IPS-20b (cell line): ENCODE measurements at regions not wholly inside any gene's neighbourhood (a gene's known extent, or its start where the extent isn't known, plus 50 kb on each side); places are given as distances from the start of the nearest gene placed in this dataset.
"Not testable (repeated sequence)": the region's sequence is repeated elsewhere in the genome, so short reads cannot be mapped to it uniquely, and the experiment has no call there.

ENCODE experiments used
- H3K27ac ChIP-seq: one replicate; pipeline ENCODE4 v1.5.1; 2013; ENCODE audit warnings: low read length
- H3K27me3 ChIP-seq: 2 replicates; pipeline ENCODE4 v1.6.1; 2013; ENCODE audit warnings: mild to moderate bottlenecking, low read length, inconsistent platforms; ENCODE audit not compliant: insufficient read depth
- H3K36me3 ChIP-seq: 2 replicates; pipeline ENCODE4 v1.6.1; 2013; ENCODE audit warnings: low read depth, mild to moderate bottlenecking, inconsistent platforms, low read length, moderate library complexity; ENCODE audit not compliant: insufficient read depth
- H3K4me1 ChIP-seq: 2 replicates; pipeline ENCODE4 v1.6.1; 2013; ENCODE audit warnings: mild to moderate bottlenecking, control low read depth, inconsistent platforms, low read length, moderate library complexity; ENCODE audit not compliant: insufficient read depth
- H3K4me3 ChIP-seq: 2 replicates; pipeline ENCODE4 v1.5.1; 2013; ENCODE audit warnings: mild to moderate bottlenecking, low read length, inconsistent platforms
- H3K9ac ChIP-seq: 2 replicates; pipeline ENCODE4 v1.6.1; 2013; ENCODE audit warnings: low read depth, mild to moderate bottlenecking, inconsistent platforms, low read length, moderate library complexity
- H3K9me3 ChIP-seq: 2 replicates; pipeline ENCODE4 v1.6.1; 2013; ENCODE audit warnings: mild to moderate bottlenecking, low read depth, low read length, inconsistent platforms; ENCODE audit not compliant: insufficient read depth

GRCh38 chr14:71629250-71629649, 303.0 kb upstream of the RGS6 start:
- Histone ChIP-seq H3K9me3 (no peaks in the 10 kb centered on the region), H3K4me1 (peaks cover 5% of the 10 kb centered on the region; the same call in 1 of the 2 replicates), H3K36me3 (peaks cover 4% of the 10 kb centered on the region; the same call in 1 of the 2 replicates), H3K27ac (no peak overlapping the region), H3K9ac (no peak overlapping the region), H3K4me3 (no peak overlapping the region), H3K27me3 (no peaks in the 10 kb centered on the region)

- no peaks in the 10 kb centered on the region for H3K9me3 ChIP-seq
- no peaks in the 10 kb centered on the region for H3K36me3 ChIP-seq
- no peak overlapping the region for H3K27ac ChIP-seq
- H3K9ac ChIP-seq = no peak overlapping the region
- peaks cover 5% of the 10 kb centered on the region; the same call in 1 of the 2 replicates for H3K4me1 ChIP-seq
- no peaks in the 10 kb centered on the region for H3K27me3 ChIP-seq
- H3K4me3 ChIP-seq = no peak overlapping the region
These were observed 302.3 kb upstream of the RGS6 start for GRCh38 chr14:71629765-71630492.

- H3K4me1 ChIP-seq, H3K9ac ChIP-seq, H3K4me3 ChIP-seq, H3K27ac ChIP-seq, H3K9me3 ChIP-seq, H3K27me3 ChIP-seq, H3K36me3 ChIP-seq: not testable (repeated sequence)
These were observed 301.2 kb upstream of the RGS6 start for GRCh38 chr14:71631030-71631429.

DNA sequence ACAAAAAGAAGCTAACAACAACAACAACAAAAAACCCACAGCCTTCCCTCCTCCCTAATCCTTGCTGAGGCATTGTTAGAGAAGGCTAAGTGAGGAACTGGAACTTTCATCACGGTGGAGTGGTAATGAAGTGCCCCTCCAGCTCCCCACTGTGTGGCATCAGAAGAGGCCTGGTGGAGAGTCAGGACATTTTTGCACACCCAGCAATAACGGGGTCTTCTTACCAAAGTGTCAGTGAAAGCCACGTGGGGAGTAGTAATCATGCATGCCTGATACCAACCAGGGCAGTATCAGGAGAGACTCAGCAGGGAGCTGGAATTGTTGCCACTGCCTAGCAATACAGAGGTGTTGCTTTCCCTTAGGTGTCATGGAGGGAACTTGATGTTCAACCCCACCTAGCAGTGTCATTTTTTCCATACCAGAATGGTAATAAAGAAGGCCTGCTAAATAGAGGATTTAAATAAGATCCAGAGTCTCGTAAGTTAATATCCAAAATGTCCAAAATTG, 299.7 kb upstream of the RGS6 start:
- Histone ChIP-seq H3K36me3 (no peaks in the 10 kb centered on the region), H3K27ac (no peak overlapping the region), H3K27me3 (no peaks in the 10 kb centered on the region), H3K4me1 (peaks cover 5% of the 10 kb centered on the region; the same call in 1 of the 2 replicates), H3K4me3 (no peak overlapping the region), H3K9me3 (no peaks in the 10 kb centered on the region), H3K9ac (no peak overlapping the region)

GRCh38 chr14:71636076-71636475, 296.2 kb upstream of the RGS6 start:
- peaks cover 5% of the 10 kb centered on the region; the same call in 1 of the 2 replicates for H3K4me1 ChIP-seq
- H3K9me3 ChIP-seq = no peaks in the 10 kb centered on the region
- no peak overlapping the region for H3K27ac ChIP-seq
- no peaks in the 10 kb centered on the region for H3K36me3 ChIP-seq
- H3K4me3 ChIP-seq = no peak overlapping the region
- no peak overlapping the region for H3K9ac ChIP-seq
- no peaks in the 10 kb centered on the region for H3K27me3 ChIP-seq

DNA sequence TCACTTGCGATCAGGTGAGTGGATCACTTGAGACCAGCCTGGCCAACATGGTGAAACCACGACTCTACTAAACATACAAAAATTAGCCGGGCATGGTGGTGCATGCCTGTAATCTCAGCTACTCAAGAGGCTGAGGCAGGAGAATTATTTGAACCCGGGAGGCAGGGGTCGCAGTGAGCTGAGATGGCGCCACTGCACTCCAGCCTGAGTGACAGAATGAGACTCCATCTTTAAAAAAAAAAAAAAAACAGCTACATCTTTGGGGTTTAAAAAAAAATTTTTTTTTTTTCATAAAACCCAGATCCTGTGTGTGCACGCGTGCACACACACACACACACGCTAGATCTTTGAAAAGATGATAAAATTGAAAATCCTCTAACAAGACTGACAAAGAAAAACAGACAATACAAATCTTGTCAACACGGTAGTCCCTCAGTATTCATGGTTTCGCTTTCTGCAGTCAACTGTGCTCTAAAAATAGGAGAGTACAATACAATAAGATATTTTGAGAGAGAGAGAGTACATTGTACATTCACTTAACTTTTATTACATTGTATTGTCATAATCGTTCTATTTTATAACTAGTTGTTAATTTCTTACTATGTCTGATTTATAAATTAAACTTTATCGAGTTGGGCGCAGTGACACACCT, 295.3 kb upstream of the RGS6 start:
- Histone ChIP-seq H3K4me1 (peaks cover 5% of the 10 kb centered on the region; the same call in 1 of the 2 replicates), H3K36me3 (no peaks in the 10 kb centered on the region; the same call in 1 of the 2 replicates), H3K9ac (no peak overlapping the region), H3K27ac (no peak overlapping the region), H3K4me3 (no peak overlapping the region), H3K9me3 (no peaks in the 10 kb centered on the region), H3K27me3 (no peaks in the 10 kb centered on the region)

- Histone ChIP-seq H3K9me3 (no peaks in the 10 kb centered on the region), H3K9ac (no peak overlapping the region), H3K27me3 (no peaks in the 10 kb centered on the region), H3K4me1 (no peaks in the 10 kb centered on the region), H3K36me3 (no peaks in the 10 kb centered on the region; the same call in 1 of the 2 replicates), H3K4me3 (no peak overlapping the region), H3K27ac (no peak overlapping the region)
These were observed 293.6 kb upstream of the RGS6 start for GRCh38 chr14:71638523-71639196.

- Histone ChIP-seq H3K4me1 (peaks cover 11% of the 10 kb centered on the region), H3K36me3 (no peaks in the 10 kb centered on the region; the same call in 1 of the 2 replicates), H3K27ac (no peak overlapping the region), H3K4me3 (no peak overlapping the region), H3K9ac (no peak overlapping the region), H3K9me3 (no peaks in the 10 kb centered on the region), H3K27me3 (no peaks in the 10 kb centered on the region)
These were observed 289.5 kb upstream of the RGS6 start for GRCh38 chr14:71642715-71643114.

DNA sequence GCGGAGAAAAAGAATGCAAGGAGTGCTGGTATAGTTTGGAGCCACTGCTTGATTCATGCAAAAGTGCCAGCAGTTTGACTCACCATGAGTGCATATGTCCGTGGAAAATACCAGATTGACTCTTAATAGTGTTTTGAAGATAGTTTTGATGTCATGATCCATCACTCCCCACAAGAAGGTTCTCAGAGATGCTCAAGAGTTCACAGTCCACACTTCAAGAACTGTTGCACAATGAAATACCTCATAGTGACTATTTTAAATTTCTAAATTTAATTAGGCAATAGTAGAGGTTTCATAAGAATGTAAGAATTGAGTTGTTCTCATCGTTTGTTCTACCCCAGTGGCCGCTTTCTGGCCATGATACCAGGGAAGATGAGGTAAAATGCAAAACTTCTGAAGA, 286.6 kb upstream of the RGS6 start:
- Histone ChIP-seq H3K36me3 (no peaks in the 10 kb centered on the region; the same call in none of the 2 replicates), H3K27ac (no peak overlapping the region), H3K27me3 (no peaks in the 10 kb centered on the region), H3K4me1 (peaks cover 22% of the 10 kb centered on the region), H3K9me3 (no peaks in the 10 kb centered on the region), H3K9ac (no peak overlapping the region), H3K4me3 (no peak overlapping the region)

GRCh38 chr14:71646518-71646917, 285.7 kb upstream of the RGS6 start:
- peak overlapping the region; percentile 9; the same call in 1 of the 2 replicates for H3K4me3 ChIP-seq
- H3K36me3 ChIP-seq = peaks cover 6% of the 10 kb centered on the region
- H3K4me1 ChIP-seq = peaks cover 22% of the 10 kb centered on the region
- no peaks in the 10 kb centered on the region for H3K27me3 ChIP-seq
- H3K9ac ChIP-seq = no peak overlapping the region; the same call in 1 of the 2 replicates
- peak overlapping the region; percentile 6 for H3K27ac ChIP-seq
- H3K9me3 ChIP-seq = no peaks in the 10 kb centered on the region

- H3K36me3 ChIP-seq = peaks cover 14% of the 10 kb centered on the region; the same call in 1 of the 2 replicates
- H3K27me3 ChIP-seq = no peaks in the 10 kb centered on the region
- H3K9ac ChIP-seq = peak overlapping the region; percentile 59; the same call in 1 of the 2 replicates
- peaks cover 22% of the 10 kb centered on the region for H3K4me1 ChIP-seq
- H3K9me3 ChIP-seq = 0 out of 2 replicates have a peak, but pooled peaks cover 4% of the 10 kb centered on the region
- H3K4me3 ChIP-seq = peak overlapping the region; percentile 40; the same call in 1 of the 2 replicates
- peak overlapping the region; percentile 27 for H3K27ac ChIP-seq
These were observed 285.0 kb upstream of the RGS6 start for GRCh38 chr14:71647086-71647784.
